ENCODE measurements at regions not wholly inside any gene's neighbourhood (a gene's known extent, or its start where the extent isn't known, plus 50 kb on each side); places are given as distances from the start of the nearest gene placed in this dataset.

DNA sequence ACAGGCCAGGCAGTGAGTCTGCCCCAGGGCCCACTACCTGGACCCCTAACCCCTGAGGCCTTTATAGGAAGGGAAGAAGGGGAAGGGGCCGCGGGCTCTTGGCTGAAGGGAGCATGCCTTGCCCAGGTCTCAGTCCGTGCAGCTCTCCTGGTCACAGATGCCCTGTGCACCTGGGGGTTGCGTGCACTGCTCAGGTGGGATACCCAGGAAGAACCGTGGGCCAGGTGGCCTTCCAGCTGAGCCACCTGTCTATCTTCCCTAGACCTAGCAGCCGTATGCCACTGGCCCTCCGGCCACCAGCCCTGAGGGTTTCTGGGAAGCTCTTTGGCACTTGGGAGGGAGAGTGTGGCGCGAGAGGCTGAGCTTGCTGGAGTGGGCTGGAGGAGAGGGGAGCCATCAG, 1178.6 kb downstream of the BRD1 start:
- no peak for TF ChIP-seq ZNF175 (tag by site-specific recombination; IDR thresholded peaks at IDR 0.05)
- TF ChIP-seq, protein P1, sequence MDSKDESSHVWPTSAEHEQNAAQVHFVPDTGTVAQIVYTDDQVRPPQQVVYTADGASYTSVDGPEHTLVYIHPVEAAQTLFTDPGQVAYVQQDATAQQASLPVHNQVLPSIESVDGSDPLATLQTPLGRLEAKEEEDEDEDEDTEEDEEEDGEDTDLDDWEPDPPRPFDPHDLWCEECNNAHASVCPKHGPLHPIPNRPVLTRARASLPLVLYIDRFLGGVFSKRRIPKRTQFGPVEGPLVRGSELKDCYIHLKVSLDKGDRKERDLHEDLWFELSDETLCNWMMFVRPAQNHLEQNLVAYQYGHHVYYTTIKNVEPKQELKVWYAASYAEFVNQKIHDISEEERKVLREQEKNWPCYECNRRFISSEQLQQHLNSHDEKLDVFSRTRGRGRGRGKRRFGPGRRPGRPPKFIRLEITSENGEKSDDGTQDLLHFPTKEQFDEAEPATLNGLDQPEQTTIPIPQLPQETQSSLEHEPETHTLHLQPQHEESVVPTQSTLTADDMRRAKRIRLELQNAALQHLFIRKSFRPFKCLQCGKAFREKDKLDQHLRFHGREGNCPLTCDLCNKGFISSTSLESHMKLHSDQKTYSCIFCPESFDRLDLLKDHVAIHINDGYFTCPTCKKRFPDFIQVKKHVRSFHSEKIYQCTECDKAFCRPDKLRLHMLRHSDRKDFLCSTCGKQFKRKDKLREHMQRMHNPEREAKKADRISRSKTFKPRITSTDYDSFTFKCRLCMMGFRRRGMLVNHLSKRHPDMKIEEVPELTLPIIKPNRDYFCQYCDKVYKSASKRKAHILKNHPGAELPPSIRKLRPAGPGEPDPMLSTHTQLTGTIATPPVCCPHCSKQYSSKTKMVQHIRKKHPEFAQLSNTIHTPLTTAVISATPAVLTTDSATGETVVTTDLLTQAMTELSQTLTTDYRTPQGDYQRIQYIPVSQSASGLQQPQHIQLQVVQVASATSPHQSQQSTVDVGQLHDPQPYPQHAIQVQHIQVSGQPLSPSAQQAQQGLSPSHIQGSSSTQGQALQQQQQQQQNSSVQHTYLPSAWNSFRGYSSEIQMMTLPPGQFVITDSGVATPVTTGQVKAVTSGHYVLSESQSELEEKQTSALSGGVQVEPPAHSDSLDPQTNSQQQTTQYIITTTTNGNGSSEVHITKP (tag by site-specific recombination; IDR thresholded peaks at IDR 0.05), result no peak
- no peak for TF ChIP-seq KLF8 (tag by site-specific recombination; IDR thresholded peaks at IDR 0.05)
- TF ChIP-seq, protein P2, sequence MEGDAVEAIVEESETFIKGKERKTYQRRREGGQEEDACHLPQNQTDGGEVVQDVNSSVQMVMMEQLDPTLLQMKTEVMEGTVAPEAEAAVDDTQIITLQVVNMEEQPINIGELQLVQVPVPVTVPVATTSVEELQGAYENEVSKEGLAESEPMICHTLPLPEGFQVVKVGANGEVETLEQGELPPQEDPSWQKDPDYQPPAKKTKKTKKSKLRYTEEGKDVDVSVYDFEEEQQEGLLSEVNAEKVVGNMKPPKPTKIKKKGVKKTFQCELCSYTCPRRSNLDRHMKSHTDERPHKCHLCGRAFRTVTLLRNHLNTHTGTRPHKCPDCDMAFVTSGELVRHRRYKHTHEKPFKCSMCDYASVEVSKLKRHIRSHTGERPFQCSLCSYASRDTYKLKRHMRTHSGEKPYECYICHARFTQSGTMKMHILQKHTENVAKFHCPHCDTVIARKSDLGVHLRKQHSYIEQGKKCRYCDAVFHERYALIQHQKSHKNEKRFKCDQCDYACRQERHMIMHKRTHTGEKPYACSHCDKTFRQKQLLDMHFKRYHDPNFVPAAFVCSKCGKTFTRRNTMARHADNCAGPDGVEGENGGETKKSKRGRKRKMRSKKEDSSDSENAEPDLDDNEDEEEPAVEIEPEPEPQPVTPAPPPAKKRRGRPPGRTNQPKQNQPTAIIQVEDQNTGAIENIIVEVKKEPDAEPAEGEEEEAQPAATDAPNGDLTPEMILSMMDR (tag by site-specific recombination; IDR thresholded peaks at IDR 0.05), result no peak
- no peak for TF ChIP-seq GLIS1 (tag by site-specific recombination; IDR thresholded peaks at IDR 0.05)
- TF ChIP-seq, protein P3, sequence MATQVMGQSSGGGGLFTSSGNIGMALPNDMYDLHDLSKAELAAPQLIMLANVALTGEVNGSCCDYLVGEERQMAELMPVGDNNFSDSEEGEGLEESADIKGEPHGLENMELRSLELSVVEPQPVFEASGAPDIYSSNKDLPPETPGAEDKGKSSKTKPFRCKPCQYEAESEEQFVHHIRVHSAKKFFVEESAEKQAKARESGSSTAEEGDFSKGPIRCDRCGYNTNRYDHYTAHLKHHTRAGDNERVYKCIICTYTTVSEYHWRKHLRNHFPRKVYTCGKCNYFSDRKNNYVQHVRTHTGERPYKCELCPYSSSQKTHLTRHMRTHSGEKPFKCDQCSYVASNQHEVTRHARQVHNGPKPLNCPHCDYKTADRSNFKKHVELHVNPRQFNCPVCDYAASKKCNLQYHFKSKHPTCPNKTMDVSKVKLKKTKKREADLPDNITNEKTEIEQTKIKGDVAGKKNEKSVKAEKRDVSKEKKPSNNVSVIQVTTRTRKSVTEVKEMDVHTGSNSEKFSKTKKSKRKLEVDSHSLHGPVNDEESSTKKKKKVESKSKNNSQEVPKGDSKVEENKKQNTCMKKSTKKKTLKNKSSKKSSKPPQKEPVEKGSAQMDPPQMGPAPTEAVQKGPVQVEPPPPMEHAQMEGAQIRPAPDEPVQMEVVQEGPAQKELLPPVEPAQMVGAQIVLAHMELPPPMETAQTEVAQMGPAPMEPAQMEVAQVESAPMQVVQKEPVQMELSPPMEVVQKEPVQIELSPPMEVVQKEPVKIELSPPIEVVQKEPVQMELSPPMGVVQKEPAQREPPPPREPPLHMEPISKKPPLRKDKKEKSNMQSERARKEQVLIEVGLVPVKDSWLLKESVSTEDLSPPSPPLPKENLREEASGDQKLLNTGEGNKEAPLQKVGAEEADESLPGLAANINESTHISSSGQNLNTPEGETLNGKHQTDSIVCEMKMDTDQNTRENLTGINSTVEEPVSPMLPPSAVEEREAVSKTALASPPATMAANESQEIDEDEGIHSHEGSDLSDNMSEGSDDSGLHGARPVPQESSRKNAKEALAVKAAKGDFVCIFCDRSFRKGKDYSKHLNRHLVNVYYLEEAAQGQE (tag by site-specific recombination; IDR thresholded peaks at IDR 0.05), result no peak
- no peak for TF ChIP-seq TCF7L2 (IDR thresholded peaks at IDR 0.05; ENCODE audit: borderline replicate concordance, low read depth, low read length)
- TF ChIP-seq ZNF792 (tag by site-specific recombination; IDR thresholded peaks at IDR 0.05), result no peak
- TF ChIP-seq YY2 (tag by site-specific recombination; IDR thresholded peaks at IDR 0.05), result no peak
- TF ChIP-seq ZNF48 (tag by site-specific recombination; IDR thresholded peaks at IDR 0.05), result no peak
- TF ChIP-seq ZNF138 (tag by site-specific recombination; IDR thresholded peaks at IDR 0.05; ENCODE audit: borderline replicate concordance), result no peak
- TF ChIP-seq KLF9 (tag by site-specific recombination; IDR thresholded peaks at IDR 0.05; ENCODE audit: low read depth), result no peak
